ENCODE measurements at regions not wholly inside any gene's neighbourhood (a gene's known extent, or its start where the extent isn't known, plus 50 kb on each side); places are given as distances from the start of the nearest gene placed in this dataset.

GRCh38 chr17:36817483-36818048, 119.7 kb upstream of the LHX1 start:
- no peak for DNase-seq

GRCh38 chr17:36818134-36818825, 119.0 kb upstream of the LHX1 start:
- no peak for DNase-seq

- no peak for DNase-seq
Measured at GRCh38 chr17:36823850-36824677, 113.2 kb upstream of the LHX1 start.

GRCh38 chr17:36824678-36825101, 112.6 kb upstream of the LHX1 start:
- no peak for DNase-seq

GRCh38 chr17:36825113-36825512, 112.2 kb upstream of the LHX1 start:
- DNase-seq, result no peak

- DNase-seq, result no peak
Measured at GRCh38 chr17:36825521-36825920, 111.8 kb upstream of the LHX1 start.

GRCh38 chr17:36825951-36826350, 111.3 kb upstream of the LHX1 start:
- DNase-seq, result no peak

- no peak for DNase-seq
Measured at GRCh38 chr17:36827081-36827480, 110.2 kb upstream of the LHX1 start.

GRCh38 chr17:36829676-36830075, 107.6 kb upstream of the LHX1 start:
- no peak for DNase-seq

GRCh38 chr17:36833279-36833678, 104.0 kb upstream of the LHX1 start:
- no peak for DNase-seq

GRCh38 chr17:36835036-36835435, 102.2 kb upstream of the LHX1 start:
- no peak for DNase-seq

- no peak for DNase-seq
Measured at GRCh38 chr17:36837195-36837938, 99.9 kb upstream of the LHX1 start.

GRCh38 chr17:36837939-36838272, 99.4 kb upstream of the LHX1 start:
- no peak for DNase-seq

- DNase-seq, result no peak
Measured at GRCh38 chr17:36839256-36839655, 98.0 kb upstream of the LHX1 start.

GRCh38 chr17:36840796-36841195, 96.5 kb upstream of the LHX1 start:
- no peak for DNase-seq

GRCh38 chr17:36842231-36842819, 95.0 kb upstream of the LHX1 start:
- DNase-seq, result no peak

- DNase-seq, result no peak
Measured at GRCh38 chr17:36842963-36843558, 94.2 kb upstream of the LHX1 start.

- no peak for DNase-seq
Measured at GRCh38 chr17:36844013-36844412, 93.3 kb upstream of the LHX1 start.

- no peak for DNase-seq
Measured at GRCh38 chr17:36844601-36845000, 92.7 kb upstream of the LHX1 start.

- no peak for DNase-seq
Measured at GRCh38 chr17:36845916-36846315, 91.4 kb upstream of the LHX1 start.

GRCh38 chr17:36846410-36847292, 90.6 kb upstream of the LHX1 start:
- no peak for DNase-seq
